GM10266 (cell line): ENCODE measurements at regions not wholly inside any gene's neighbourhood (a gene's known extent, or its start where the extent isn't known, plus 50 kb on each side); places are given as distances from the start of the nearest gene placed in this dataset.

Experiments used
- DNase-seq: peaks from one replicate; pipeline ENCODE4 v3.0.0; 2012; ENCODE audit errors: extremely low spot score
- CTCF ChIP-seq: IDR thresholded peaks from 2 replicates; pipeline ENCODE4 v1.5.1; 2012; ENCODE audit warnings: mild to moderate bottlenecking, low read depth; ENCODE audit not compliant: control insufficient read depth, insufficient read depth; ENCODE audit errors: missing control alignments

- no peak for TF ChIP-seq CTCF
Measured at GRCh38 chr10:78800006-78800405, 268.8 kb upstream of the ZMIZ1 start.

GRCh38 chr10:78800535-78801320 lies 268.0 kb upstream of the ZMIZ1 start:
- no peak for DNase-seq
- TF ChIP-seq CTCF = no peak

More at GRCh38 chr10:78800006-78800405, 268.8 kb upstream of the ZMIZ1 start:
- no peak for DNase-seq

- no peak for TF ChIP-seq CTCF
- DNase-seq = no peak
Measured at GRCh38 chr10:78802431-78802830, 266.3 kb upstream of the ZMIZ1 start.

GRCh38 chr10:78802866-78803265 lies 265.9 kb upstream of the ZMIZ1 start:
- no peak for TF ChIP-seq CTCF
- no peak for DNase-seq

GRCh38 chr10:78803710-78804109 lies 265.1 kb upstream of the ZMIZ1 start:
- no peak for DNase-seq
- no peak for TF ChIP-seq CTCF

- DNase-seq = no peak
- TF ChIP-seq CTCF = no peak
Measured at GRCh38 chr10:78804411-78805032, 264.2 kb upstream of the ZMIZ1 start.

- DNase-seq = no peak
- no peak for TF ChIP-seq CTCF
Measured at GRCh38 chr10:78805176-78805575, 263.6 kb upstream of the ZMIZ1 start.
